Islet precursor cell (in vitro differentiated cells): ENCODE measurements at regions not wholly inside any gene's neighbourhood (a gene's known extent, or its start where the extent isn't known, plus 50 kb on each side); places are given as distances from the start of the nearest gene placed in this dataset.
"Not testable (repeated sequence)": the region's sequence is repeated elsewhere in the genome, so short reads cannot be mapped to it uniquely, and the experiment has no call there.

ENCODE experiments used
- DNase-seq: peaks from one replicate; pipeline ENCODE4 v3.0.0-alpha.2; 2018

GRCh38 chr2:375270-375955 lies 87.5 kb upstream of the ALKAL2 start:
- DNase-seq: no peak

GRCh38 chr2:368386-368785 lies 80.5 kb upstream of the ALKAL2 start:
- no peak for DNase-seq

- no peak for DNase-seq
Measured at GRCh38 chr2:367246-367645, 79.4 kb upstream of the ALKAL2 start.

- DNase-seq: no peak
Measured at GRCh38 chr2:366706-367105, 78.8 kb upstream of the ALKAL2 start.

GRCh38 chr2:365367-366275 lies 77.7 kb upstream of the ALKAL2 start:
- no peak for DNase-seq

- no peak for DNase-seq
Measured at GRCh38 chr2:363824-364470, 76.1 kb upstream of the ALKAL2 start.

DNA sequence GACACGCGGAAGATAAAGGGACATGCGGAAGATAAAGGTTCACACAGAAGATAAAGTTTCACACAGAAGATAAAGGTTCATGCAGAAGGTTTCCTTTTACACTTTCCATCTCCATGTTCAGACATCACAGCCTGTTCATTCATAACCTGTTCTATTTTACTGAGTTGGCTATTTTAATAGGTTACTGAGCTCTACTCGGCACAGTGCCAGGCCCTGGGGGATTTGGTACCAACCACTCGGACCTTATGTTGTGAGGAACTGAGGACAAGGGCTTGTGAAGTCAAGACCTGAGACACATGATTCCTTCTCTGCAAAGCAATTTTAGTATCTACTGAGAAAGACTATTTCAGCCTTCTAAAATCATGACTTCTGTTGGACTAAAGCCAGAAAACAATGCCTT lies 75.0 kb upstream of the ALKAL2 start:
- no peak for DNase-seq

- no peak for DNase-seq
Measured at GRCh38 chr2:360124-360523, 72.2 kb upstream of the ALKAL2 start.

DNA sequence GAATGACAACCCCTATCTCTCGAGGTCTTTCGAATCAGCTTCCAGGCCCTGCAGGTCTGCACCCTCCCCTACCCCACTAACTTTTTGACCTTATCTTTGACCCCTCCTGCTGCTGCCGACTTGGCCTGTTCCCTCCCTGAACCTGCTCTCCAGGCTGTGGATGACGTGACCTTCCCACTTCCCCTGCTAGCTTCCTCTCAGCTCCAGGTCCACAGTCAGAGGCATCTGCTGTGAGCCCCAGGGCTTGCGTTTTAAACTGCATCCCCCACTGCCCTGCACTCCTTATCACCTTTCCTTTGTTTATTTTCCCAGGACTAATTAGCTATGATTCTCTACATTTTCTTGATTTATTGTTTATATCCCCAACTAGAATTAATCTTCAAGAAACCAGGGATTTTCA lies 71.2 kb upstream of the ALKAL2 start:
- DNase-seq: no peak

DNA sequence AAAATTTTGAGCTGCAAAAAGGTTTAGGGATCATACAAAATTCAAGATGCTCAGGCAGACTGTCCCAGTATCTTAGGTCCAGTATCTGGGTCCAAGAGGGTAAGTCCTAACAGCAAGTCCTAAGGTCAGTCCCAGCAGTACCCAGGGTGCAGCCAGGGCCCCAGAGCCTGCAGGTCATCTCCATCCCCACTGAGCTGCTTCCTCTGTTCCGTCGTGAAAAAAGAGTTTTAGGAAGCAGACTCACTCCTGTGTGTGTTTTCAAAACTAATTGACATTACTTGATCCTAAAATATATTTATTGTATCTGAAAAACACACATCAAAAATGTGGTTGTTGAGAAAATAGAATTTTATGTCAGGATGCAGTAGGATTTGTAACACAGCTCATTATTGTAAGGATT lies 69.9 kb upstream of the ALKAL2 start:
- DNase-seq: no peak

- not testable (repeated sequence) for DNase-seq
Measured at GRCh38 chr2:356304-356703, 68.4 kb upstream of the ALKAL2 start.

DNA sequence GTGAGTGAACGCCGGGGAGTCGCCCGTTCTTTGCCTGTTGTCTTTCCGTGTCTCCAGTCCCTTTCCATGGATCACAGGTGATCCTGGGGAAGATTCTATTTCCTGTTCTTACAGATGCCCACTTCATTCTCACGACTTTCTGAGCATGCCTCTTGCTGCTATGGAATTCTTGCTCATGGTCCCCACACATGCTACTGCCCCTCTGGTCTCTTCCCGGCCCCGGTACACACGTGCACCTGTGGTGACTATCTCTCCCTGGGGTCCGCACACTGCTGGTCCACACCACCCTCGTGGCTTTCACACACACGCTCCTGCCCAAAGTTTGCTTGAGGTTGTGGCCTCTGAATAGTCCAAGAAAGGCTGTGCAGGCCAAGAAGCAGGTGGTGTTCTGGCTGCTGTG lies 67.9 kb upstream of the ALKAL2 start:
- no peak for DNase-seq

GRCh38 chr2:352696-353095 lies 64.8 kb upstream of the ALKAL2 start:
- no peak for DNase-seq

- DNase-seq: no peak
Measured at GRCh38 chr2:349390-349789, 61.5 kb upstream of the ALKAL2 start.

DNA sequence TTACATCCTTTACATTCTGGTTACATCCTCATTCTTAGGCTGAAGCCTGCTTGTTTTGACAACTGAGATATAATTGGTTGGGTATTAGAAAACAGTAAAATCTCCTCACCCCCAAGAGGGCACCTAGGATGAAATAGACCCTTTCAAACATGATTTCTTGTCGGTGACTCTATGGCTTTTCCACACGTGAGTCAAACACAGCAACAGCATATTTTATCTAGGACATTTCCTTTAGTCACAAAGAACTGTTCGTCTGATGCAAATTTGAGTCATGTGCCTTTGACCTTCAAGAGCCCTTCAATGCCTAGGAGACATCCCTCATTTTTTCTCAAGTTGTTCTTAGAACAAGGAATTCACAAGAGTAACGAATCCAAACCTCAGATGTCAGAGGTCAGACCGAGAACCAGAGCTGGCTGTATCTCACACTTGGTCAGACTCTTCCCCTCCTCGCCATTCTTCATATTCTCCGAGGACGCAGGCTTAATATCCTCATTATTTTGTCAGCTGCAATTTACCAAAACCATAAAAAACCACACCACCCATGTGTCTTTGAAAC lies 60.5 kb upstream of the ALKAL2 start:
- no peak for DNase-seq

DNA sequence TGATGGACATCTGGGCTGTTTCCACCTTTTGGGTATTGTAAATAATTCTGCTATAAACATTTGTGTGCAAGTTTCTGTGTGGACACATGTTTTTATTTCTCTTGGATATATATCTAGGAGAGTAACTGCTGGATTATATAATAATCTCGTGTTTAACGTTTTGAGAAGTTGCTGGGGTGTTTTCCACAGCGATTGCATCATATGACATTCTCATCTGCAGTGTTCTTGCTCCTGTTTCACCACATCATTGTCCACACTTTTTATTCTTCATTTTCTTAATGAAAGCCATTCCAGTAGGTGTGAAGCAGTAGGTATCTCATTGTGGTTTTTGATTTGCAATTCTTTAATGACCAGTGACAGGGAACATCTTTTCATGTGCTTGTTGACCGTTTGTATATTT lies 56.9 kb upstream of the ALKAL2 start:
- no peak for DNase-seq

- no peak for DNase-seq
Measured at GRCh38 chr2:343355-343754, 55.5 kb upstream of the ALKAL2 start.

GRCh38 chr2:341912-342311 lies 54.0 kb upstream of the ALKAL2 start:
- no peak for DNase-seq

DNA sequence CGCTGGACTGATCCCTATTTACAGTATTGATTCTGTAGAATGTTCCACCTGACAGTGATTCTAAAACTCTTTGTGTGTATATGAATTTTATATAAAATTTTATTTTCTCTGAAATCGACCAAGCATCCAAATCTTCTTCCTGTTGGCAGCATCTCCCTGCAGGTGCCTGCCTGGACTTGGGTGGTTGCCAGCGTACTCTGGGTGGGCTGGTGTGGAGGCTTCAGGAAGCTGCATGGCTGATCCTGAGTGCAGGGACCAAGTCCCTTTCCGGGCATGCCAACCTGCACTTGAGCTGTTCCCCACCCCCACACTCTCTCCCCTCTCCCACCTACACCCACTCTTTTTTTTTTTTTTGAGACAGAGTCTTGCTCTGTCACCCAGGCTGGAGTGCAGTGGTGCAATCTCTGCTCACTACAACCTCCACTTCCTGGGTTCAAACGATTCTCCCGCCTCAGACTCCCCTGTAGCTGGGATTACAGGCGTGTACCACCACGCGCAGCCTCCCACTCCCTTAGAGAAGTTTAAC lies 53.2 kb upstream of the ALKAL2 start:
- DNase-seq: no peak
